CD4-positive, alpha-beta T cell treated with Interleukin-12 subunit alpha and Interleukin-12 subunit beta, for 1 hour (primary cell): ENCODE measurements at regions not wholly inside any gene's neighbourhood (a gene's known extent, or its start where the extent isn't known, plus 50 kb on each side); places are given as distances from the start of the nearest gene placed in this dataset.

Source experiments
- DNase-seq: peaks from one replicate; pipeline ENCODE4 v3.0.0-alpha.2; 2020

DNA sequence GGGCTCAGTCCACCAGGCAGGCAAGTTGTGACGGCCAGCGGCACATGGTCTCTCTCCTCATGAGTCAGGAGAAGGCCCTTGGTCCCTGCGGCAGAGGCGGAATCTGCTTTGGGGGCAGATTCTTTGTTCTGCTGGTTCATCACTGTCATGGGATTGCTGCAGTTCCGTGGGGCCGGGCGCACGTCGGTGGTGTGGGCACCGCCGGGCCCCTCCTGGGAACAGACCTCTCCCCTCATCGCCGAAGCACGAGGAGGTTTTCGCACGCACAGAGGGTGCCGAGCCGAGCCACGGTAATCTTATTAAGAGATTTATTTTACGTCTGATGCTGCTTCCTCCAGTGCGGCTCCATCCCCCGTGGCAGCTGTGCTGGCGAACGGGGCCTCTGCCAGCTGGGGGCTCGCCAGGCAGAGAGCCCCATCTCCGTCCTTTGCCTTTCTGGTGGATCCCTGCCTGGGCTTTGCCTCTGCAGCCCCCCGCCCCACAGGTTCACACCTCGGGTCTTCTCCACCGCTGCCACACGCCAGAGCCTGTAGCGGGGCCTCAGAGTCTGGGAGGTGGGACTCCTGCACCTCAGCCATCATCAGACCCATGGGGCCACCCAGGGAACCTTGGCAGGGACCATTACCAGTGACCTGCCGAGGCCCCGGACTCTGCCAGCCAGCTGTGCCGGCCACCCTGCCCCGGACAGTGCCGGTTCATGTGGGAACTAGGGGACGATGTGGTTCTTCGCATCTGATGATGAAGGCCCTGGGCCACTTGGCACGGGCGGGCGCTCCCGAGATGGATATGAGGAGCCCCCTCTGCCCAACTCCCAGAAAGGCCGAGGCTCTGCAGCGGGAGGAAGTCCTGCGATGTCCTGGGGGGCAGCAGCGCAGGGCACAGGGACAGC lies 86.7 kb upstream of the NKX1-1 start:
- DNase-seq, result no peak

DNA sequence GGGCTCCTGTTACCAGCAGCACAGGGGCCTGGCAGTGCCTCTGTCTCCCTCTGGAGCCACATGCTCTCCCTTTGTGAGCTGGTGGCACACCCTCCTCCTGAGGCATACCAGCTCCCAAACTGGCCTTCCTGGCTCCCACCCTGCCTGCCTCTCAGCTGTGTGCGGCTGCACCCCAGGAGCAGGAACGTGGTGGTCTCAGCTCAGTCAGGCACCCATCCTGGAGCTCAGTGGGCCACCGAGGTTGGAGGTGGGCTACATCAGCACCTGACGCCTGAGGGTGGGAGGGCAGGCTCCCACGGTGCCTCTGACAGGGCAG lies 85.9 kb upstream of the NKX1-1 start:
- DNase-seq, result no peak

GRCh38 chr4:1491328-1492141 lies 85.3 kb upstream of the NKX1-1 start:
- no peak for DNase-seq

GRCh38 chr4:1490654-1491327 lies 84.5 kb upstream of the NKX1-1 start:
- no peak for DNase-seq

DNA sequence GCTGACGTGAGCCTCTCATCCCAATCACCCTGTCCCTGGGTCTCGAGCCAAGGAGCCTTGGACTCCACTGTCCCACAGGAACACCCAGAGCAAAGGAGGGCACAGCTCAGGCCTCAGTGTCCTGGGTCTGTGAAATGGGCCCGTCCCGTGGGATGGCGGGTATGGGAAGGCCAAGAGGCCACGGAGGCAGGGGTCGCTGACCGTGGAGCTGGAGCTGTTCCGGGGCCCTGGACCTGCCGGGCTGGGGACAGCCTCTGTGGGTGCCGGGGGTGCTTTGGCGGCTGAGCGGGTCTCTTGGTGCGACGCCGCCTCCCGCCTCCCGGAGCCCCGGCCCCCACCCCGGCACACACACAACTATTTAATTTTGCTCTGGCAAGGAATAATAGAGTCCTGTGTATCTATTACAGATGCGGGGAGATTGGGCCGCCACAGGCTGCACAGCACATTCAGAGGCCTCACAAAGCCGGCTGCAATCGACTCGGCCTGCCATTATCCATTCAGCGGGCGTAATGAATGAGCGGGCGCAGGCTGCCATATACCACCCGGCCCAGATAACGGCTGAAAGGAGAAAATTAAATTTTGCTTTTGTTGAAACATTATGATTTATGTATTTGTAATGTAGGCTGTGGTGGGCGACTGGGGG lies 83.9 kb upstream of the NKX1-1 start:
- DNase-seq, result no peak

DNA sequence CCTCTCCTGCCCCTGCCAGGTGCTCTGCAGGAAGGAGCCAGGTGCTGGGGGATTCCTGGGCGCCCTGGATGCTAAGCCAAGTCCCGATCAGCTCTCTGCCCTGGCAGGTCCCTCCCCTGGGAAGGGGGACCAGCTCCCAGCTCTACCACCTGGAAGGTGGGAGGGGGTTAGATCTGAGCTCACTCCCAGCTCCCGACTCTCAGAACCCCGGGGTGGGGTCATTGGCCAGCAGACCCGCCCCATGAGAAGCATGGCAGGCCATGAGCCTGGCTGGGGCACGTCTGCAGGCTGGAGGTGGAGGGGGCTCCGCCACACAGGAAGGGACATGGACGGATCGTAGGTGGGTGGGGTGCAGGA lies 83.4 kb upstream of the NKX1-1 start:
- no peak for DNase-seq

DNA sequence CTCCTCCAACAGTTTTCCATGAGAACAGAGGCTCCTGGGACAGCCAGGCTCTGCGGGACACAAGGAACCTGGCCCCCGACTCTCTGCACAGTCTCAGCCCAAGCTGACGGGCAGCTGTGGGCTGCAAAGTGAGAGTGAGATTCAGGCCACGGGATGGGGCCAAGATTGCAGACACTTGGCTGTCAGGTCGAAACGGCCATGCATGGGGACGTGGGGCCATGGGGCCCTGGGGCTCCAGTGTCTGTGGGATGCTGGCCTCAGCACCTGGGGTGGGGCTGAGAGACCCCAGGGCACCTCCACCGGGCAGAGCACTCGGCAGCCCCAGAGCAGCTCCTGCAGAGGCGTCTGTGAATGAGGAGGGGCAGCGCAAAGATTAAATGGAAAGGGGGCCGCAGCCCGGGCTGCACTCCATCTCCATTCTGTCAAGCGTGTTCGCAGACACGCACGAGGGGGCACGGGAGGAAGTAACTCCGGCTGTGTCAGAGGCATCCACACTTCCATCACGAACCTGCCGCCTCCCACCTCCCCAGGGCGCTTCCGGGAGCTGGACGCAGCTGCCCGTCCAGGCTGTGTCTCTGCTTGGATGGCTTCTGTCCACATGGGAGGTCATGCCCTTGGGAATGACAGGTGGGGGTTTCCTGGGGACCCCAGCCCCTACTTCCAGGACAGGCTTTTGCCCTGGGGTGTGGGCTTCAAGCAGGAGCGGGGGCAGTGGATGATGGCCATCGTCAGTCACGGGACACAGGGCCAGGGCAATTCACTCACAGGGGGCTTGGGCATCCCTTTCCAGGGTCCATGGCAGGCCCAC lies 82.8 kb upstream of the NKX1-1 start:
- DNase-seq, result no peak

GRCh38 chr4:1488357-1488756 lies 82.1 kb upstream of the NKX1-1 start:
- DNase-seq, result no peak

DNA sequence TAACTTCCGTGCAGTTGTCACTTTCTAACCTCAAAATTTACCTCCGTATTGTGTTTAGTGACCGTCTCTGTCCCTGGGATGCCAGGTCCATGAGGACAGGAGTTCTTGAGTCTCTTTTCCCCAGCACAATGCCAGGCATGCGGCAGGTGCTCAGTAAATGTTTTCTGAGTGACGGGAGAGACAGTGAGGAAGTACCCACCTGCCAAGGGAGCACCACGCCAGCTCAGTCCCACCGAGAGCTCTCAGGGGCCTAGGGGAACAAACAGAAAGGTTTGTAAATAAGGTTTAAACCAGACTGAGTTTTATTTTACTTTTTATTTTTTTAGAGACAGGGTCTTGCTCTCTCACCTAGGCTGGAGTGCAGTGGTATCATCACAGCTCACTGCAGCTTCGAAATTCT lies 81.5 kb upstream of the NKX1-1 start:
- no peak for DNase-seq

DNA sequence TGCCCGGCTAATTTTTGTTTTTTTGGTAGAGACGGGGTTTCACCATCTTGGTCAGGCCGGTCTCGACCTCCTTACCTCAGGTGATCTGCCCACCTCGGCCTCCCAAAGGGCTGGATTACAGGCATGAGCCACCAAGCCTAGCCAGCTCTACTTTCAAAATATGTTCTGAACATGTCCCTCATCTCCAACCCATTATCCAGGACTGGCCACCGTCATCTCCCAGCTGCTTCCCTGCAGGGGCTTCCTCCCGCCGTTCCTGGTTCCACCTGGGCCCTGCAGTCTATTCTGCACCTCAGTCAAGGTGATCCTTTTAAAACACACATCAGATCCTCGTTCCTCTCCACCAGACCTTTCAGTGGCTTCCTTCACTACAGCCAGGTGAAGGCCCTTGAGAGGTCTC lies 80.9 kb upstream of the NKX1-1 start:
- no peak for DNase-seq

DNA sequence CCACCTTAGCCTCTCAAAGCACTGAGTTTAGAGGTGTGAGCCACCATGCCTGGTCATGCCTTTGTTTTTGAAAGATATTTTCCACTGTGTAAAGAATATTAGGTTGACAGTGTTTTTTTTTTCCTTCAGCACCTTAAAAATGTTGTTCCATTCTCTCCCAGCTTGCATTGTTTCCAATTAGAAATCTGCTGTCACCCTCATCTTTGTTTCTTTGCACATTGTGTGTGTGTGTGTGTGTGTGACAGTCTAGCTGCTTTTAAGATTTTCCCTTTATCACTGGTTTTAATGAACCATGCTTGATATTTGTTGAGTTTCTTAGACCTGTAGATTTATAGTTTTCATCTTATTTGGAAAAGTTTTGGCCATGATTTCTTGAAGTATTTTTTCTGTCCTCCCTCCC lies 79.0 kb upstream of the NKX1-1 start:
- no peak for DNase-seq

- no peak for DNase-seq
These were observed 74.5 kb upstream of the NKX1-1 start for GRCh38 chr4:1480720-1481119.

DNA sequence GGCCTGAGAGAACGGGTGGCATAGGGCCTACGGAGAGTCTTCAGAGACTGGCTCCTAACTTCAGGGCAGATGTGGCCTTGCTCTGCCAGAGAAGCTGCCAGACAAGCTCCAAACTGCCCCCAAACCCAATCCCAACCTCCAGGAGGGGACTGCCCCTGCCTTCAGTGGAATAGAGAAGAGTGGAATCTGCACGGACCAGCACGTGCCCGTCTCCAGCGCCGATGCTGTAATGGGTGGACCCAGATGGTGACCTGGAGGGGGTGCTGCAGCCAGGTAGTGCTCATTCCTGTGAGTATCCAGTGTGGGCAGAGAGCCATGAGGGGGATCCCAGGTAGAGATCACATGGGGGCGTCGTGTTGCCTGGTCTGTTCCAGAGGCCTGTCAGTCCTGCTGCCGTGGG lies 73.2 kb upstream of the NKX1-1 start:
- DNase-seq, result no peak

DNA sequence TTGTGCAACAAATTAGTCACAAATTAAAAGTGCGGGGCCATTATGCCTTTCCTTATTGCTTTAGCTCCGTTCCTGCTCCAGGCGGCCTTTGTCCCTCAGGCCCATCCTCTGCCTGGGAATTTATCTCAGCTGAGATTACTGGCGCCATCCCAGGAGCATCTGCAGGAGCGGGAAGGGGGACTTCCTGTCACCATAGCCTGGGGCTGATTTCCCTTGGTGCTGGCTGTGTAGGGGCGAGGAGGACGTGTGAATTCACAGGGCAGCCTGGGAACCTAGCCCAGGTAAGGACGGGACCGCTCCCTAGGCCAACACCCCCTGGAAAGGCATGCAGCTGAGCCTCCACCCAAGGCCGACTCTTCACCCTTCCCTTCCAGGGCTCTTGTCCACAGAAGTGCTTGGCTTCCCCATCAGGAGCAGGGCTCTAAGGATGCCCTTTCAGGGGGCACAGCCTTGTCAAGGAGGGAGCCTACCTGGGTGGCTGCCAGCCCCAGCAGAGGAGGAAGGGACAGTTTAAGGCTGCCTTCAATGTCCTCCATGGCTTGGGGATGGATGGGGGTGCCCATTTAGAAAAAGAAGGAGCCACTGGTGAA lies 72.6 kb upstream of the NKX1-1 start:
- no peak for DNase-seq

DNA sequence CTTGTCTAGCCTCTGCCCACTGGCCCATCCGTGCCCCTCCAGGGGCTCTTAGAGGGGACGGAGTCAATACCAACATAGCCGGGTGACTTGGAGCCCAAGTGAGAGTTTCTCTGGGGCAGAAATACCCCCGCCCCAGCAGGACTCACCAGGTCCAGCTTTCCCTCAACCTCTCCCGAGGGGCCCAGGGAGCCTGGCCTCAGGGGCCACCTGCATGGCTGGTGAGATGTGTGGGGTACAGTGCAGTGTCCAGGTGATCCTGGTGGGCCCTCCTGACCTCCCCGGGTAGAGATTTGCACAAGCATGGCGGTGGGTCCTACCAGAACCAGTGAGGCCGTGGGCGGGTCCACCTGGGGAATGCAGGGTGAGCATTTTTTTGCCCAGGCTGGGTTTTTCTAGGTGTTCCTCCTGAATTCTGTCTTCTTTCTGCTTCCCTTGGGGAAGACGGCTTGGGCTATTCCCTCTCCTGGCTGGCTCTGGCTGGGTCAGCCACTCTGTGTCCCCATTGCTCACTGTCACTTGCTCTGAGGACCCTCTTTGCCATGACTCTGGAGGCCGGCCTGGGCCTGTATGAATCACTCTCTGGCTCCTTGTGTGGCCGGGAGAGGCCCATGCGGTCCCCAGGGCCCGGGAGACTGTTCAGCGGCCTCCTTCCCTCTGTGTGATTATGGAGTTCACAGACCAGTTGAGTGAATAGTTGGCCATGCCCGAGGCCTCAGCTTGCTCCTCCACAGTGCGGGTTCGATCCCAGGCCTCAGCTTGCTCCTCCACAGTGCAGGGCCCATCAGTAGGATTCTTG lies 71.0 kb upstream of the NKX1-1 start:
- DNase-seq, result no peak

DNA sequence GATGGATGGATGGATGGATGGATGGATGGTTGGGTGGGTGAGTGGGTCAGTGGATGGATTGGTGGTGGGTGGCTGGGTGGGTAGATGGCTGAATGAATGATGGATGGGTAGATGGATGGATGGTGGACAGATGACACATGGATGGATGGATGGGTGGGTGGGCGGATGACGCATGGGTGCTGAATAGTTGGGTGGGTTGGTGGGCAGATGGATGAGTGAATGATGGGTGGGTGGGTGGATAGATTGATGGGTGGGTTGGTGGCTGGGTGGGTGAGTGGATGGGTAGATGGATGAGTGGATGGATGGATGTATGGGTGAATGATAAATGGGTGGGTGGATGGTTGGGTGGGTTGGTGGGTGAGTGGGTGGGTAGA lies 69.9 kb upstream of the NKX1-1 start:
- no peak for DNase-seq

DNA sequence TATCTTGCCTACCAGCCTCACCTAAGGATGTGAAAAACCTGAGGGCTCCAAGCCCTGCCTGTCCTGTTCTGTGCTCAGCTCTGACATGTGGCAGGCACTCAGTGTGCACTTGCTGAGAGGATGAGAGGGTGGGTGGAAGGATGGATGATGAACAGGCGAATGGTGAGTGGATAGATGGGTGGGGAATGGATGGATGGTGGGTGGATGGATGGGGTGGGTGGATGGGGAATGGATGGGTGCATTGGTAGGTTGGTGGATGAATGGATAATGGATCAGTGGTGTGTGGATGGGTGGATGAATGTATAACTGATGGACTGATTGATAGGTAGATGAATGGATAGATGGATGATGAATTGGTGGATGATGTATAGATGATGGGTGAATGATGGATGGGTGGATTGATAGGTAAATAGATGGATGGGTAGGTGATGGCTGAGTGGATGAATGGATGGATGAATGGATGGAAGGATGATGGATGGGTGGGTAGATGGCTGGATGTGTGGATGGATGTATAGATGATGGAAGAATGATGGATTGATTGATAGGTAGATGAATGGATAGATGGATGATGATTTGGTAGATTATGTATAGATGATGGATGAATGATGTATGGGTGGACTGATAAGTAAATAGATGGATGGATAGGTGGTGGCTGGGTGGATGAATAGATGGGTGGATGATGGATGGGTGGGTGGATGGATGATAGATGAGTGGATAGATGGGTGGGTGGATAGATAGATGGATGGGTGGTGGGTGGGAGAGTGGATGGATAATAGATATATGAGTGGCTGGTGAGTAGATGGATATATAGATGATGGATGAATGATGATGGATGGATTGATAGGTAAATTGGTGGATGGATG lies 69.3 kb upstream of the NKX1-1 start:
- no peak for DNase-seq

DNA sequence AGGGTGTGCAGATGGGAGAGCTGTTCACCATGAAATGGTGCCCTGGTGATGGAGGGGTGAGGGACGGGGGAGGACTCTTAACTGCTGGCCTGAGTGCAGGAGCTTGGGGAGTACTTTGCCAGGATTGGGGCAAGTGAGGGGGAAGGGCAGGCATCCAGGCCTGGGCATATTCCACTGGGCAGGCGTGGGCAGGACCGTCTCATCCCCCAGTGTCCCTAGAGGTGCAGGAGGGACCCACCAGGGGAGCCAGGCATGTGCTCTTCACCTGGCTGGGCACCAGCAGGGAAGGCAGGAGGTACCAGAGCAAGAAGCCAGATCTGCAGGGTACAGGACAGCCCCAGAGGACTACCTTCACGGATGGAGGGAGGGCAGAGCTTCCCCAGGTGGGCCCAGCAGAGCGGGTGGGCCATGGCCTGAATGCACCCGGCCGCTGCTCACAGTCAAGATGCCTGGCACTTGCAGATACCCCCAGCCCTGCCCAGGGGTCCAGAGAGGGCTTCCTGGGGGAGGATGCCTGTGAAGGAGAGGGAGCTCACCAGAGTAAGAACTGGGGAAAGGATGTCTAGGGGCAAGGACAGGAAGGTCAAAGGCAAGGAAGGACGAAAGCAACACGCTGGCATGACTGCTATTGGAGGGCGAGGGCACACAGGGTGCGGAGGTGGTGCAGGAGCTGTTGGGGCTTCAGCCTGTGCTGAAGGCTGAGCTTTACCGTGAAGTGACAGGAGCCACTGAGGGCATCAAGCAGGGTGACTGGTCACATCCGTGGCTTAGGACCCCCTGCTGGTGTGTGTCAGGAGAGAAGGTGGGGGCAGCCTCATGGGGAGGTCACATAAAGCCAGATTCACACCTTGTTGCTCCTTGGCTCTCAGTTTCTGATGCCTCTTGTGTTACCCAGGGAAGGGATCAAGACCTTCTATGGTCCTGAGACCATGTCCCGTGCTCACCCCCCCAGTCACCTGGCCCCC lies 68.2 kb upstream of the NKX1-1 start:
- no peak for DNase-seq

- no peak for DNase-seq
These were observed 67.5 kb upstream of the NKX1-1 start for GRCh38 chr4:1473718-1474117.
